ENCODE measurements at regions not wholly inside any gene's neighbourhood (a gene's known extent, or its start where the extent isn't known, plus 50 kb on each side); places are given as distances from the start of the nearest gene placed in this dataset.

DNA sequence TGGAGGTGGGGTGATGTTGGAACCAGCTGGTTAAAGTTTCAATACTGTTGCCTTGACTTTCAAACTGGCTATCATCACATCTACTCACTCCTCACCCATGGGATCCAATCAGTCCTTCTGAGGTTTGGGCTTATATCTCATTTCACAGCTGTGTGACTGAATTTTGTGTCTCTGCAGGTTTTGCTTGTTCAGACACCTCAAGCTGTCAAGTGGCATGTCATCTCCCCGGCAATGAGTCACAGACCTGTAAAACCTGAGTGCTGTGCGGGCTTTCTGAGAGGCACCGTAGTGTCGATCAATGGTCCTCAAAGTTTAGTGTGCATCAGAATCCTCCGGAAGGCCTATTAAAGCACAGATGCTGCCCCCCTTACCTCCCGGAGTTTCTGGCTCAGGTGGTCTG is 86.4 kb upstream of the RORA start:
- 0 out of 2 replicates have a peak, but pooled peaks cover 3% of the 10 kb centered on the region for H3K27me3 ChIP-seq (ENCODE audit: low read depth)
- H3K4me1 ChIP-seq, result no peaks in the 10 kb centered on the region
- DNase-seq (ENCODE audit: low spot score in 2 of 2), result no peak
- no peaks in the 10 kb centered on the region for H3K36me3 ChIP-seq (replicated peaks)
- H3K9me3 ChIP-seq, result peaks cover 5% of the 10 kb centered on the region; the same call in 1 of the 2 replicates
- H3K4me3 ChIP-seq, result no peak overlapping the region
- in situ Hi-C loops (cut with MboI; ENCODE audit: low sequenced_read_pairs), result no loop called here

DNA sequence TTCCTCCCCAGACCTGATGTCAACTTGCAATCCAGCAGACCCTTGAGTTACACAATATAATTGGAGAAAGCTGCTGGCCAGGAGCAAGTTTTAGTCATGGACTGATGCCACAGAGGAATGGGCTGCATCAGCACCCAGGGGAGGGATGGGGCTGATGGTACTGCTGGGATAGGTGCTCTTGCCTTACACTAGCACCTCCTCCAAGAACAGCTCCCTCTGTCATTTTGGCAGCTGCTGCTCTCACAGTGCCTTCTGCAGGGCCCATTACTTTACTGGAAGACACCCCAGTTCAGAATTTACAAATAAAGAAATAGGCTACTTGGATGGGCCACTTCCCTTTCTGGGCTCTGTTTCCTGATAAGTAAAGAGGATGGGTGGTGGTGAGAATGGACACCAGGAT is 85.3 kb upstream of the RORA start:
- Histone ChIP-seq H3K36me3 (replicated peaks) (no peaks in the 10 kb centered on the region), H3K9me3 (peaks cover 4% of the 10 kb centered on the region; the same call in 1 of the 2 replicates), H3K4me3 (no peak overlapping the region), H3K27me3 (ENCODE audit: low read depth) (0 out of 2 replicates have a peak, but pooled peaks cover 3% of the 10 kb centered on the region), H3K4me1 (no peaks in the 10 kb centered on the region)
- in situ Hi-C loops (cut with MboI; ENCODE audit: low sequenced_read_pairs), result no loop called here
- DNase-seq (ENCODE audit: low spot score in 2 of 2), result no peak

DNA sequence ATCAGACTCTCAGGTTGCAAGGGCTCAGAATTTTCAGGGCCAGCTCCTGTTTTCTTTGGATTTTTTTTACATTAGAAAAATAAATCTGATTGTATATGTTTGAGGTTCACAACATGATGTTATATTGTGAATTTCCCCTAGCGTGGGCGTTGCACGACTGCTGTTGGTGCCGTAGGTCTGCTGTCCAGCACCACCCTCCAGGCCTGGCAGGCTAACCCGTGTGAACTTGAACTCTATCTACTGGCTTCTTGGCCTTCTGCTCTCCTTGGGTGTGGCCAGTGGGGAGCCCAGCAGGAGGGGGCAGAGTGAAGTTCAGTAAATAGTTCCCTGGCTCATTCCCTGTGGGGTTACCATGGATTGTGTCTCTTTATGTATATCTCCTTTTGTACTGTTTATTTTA is 80.5 kb upstream of the RORA start:
- Histone ChIP-seq H3K4me1 (no peaks in the 10 kb centered on the region), H3K9me3 (no peaks in the 10 kb centered on the region), H3K27me3 (ENCODE audit: low read depth) (no peaks in the 10 kb centered on the region), H3K4me3 (no peak overlapping the region), H3K36me3 (replicated peaks) (no peaks in the 10 kb centered on the region)
- DNase-seq (ENCODE audit: low spot score in 2 of 2), result no peak
- in situ Hi-C loops (cut with MboI; ENCODE audit: low sequenced_read_pairs), result no loop called here

DNA sequence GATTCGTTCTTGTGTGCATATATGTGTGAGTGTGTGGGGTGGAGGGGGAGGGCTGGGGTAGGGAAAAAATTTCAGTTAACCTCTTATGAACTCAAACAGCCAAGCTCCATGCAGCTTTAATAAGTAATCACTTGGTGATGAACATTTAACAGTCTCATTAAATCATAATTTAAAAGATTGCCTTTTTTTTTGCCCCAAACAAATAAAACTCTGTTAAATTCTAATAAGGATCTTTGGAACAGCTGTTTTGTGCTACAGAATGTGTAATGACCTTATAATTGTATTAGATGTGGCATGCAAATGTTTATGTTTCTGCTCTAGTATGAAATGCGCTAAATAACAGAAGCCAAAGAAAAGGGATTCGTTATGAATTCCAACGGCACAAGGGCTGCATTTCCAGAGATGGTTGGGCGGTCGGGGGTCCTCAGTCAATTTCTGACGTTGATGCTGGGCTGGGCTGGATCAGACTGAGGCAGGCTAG is 80.0 kb upstream of the RORA start:
- no peaks in the 10 kb centered on the region for H3K4me1 ChIP-seq
- no peak for DNase-seq (ENCODE audit: low spot score in 2 of 2)
- H3K36me3 ChIP-seq (replicated peaks), result no peaks in the 10 kb centered on the region
- no peaks in the 10 kb centered on the region for H3K9me3 ChIP-seq
- in situ Hi-C loops (cut with MboI; ENCODE audit: low sequenced_read_pairs), result no loop called here
- no peaks in the 10 kb centered on the region for H3K27me3 ChIP-seq (ENCODE audit: low read depth)
- H3K4me3 ChIP-seq, result no peak overlapping the region

DNA sequence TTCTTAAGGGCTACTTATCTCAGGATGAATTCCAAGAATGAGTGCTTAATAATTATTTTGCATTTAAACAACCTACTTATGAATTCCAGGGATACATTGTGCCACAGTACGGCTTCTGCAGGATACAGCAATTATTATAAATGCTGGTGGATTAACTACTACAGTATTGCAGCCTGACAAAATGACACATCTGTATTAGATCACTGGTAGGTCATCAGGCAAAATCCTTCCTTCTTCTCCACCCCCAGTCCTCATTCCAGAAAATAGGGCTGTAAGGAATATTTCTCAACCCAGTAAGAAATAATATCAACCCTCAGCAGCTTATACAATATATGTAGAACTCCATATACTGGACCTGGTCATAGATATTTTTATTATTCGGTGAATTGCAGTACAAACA is 79.3 kb upstream of the RORA start:
- DNase-seq (ENCODE audit: low spot score in 2 of 2), result no peak
- H3K4me3 ChIP-seq, result no peak overlapping the region
- no peaks in the 10 kb centered on the region for H3K9me3 ChIP-seq
- H3K36me3 ChIP-seq (replicated peaks), result no peaks in the 10 kb centered on the region
- no peaks in the 10 kb centered on the region for H3K27me3 ChIP-seq (ENCODE audit: low read depth)
- in situ Hi-C loops (cut with MboI; ENCODE audit: low sequenced_read_pairs), result no loop called here
- H3K4me1 ChIP-seq, result no peaks in the 10 kb centered on the region

DNA sequence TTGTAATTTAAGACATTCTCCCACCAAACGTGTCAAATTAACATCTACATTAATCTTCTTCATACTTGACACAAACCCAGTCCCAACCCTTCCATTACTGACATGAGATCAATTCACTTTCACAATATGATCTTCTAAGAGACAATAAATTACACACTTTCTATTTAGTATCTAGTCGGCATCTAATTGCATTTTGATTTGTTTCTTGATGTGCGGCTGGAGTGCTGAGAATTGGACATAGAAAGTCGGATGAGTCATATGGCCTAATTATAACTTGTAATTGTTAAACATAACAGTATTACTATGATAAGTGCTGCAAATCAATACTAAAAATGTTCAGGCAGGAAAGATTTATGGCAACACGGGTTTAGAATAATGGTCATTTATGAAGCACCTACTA is 78.4 kb upstream of the RORA start:
- DNase-seq (ENCODE audit: low spot score in 2 of 2), result no peak
- Histone ChIP-seq H3K36me3 (replicated peaks) (no peaks in the 10 kb centered on the region), H3K4me3 (no peak overlapping the region), H3K4me1 (no peaks in the 10 kb centered on the region), H3K27me3 (ENCODE audit: low read depth) (no peaks in the 10 kb centered on the region), H3K9me3 (no peaks in the 10 kb centered on the region)
- in situ Hi-C loops (cut with MboI; ENCODE audit: low sequenced_read_pairs), result no loop called here

DNA sequence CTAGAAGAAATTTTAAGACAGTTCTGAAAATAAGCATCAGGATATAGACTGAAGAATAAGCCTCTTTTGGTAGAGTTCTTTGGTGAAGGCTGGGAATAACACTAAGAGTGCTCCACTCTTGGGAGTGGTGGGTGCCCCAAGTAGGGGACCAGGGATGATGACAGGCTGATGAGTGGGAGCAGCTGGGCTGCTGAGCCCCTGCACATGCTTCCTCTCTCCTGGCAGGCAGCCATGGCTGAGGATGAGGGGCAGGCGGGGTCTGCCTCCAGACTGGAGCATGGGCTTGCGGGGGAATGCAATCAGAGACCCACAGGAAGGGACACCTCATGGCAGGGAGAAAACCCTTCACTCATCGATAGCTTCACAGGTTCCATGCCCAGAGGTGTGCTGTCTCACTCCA is 72.6 kb upstream of the RORA start:
- H3K4me3 ChIP-seq, result no peak overlapping the region
- in situ Hi-C loops (cut with MboI; ENCODE audit: low sequenced_read_pairs), result no loop called here
- H3K9me3 ChIP-seq, result no peaks in the 10 kb centered on the region

DNA sequence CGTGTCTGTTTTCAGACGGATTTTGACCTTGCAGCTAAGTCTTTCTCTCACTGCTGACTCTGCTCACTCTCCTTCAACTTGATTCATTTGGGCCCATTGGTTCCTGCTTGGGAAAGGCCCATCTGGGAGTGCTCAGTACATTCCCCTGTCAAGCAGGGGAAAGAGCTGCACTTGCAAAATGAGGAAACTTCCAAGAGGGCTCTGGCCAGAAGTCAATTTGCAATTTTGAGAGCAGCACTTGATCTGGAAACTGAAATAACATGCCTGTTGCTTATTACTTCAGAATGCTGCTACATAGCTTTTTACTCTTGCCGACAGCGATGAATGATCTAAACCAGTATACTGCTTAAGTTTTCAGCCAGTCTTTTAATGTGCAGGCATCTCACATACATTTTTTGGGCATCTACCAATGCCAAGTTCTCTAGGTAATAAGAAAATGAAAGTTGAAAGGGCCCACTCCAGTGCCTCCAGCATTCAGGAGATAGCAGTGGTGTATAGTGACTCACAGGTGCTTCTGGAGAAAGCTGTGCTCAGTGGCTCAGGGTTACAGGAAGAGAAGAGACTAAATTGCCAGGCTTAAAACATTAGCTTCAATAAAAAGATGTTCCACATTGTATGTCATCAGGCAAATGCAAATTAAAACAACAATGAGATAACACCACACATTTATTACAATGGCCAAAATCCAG is 70.1 kb upstream of the RORA start:
- Histone ChIP-seq H3K27me3 (ENCODE audit: low read depth) (no peaks in the 10 kb centered on the region), H3K9me3 (no peaks in the 10 kb centered on the region), H3K4me3 (no peak overlapping the region), H3K36me3 (replicated peaks) (no peaks in the 10 kb centered on the region), H3K4me1 (no peaks in the 10 kb centered on the region)
- no peak for DNase-seq (ENCODE audit: low spot score in 2 of 2)
- in situ Hi-C loops (cut with MboI; ENCODE audit: low sequenced_read_pairs), result no loop called here

More for the DNA sequence above, 72.6 kb upstream of the RORA start:
- H3K4me1 ChIP-seq, result no peaks in the 10 kb centered on the region
- H3K27me3 ChIP-seq (ENCODE audit: low read depth), result no peaks in the 10 kb centered on the region
- no peak for DNase-seq (ENCODE audit: low spot score in 2 of 2)
- no peaks in the 10 kb centered on the region for H3K36me3 ChIP-seq (replicated peaks)

DNA sequence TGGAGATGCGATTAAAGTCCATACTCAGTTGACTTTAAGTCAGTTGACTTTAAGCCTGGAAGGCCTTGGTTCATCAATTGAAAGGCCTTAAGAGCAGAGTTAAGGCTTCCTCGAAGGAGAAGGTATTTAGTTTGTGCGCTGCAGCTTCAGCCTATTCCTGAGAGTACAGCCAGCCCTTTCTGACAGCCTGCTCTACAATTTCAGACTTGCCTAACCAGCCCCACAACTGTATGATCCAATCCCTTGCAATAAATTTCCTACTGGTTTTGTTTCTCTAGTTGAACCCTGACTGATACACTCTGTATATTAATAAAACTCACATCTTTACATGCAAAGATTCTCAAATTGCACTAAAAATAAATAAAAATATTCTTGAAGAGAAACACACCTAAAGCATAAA is 66.1 kb upstream of the RORA start:
- H3K4me3 ChIP-seq, result no peak overlapping the region
- no peak for DNase-seq (ENCODE audit: low spot score in 2 of 2)
- in situ Hi-C loops (cut with MboI; ENCODE audit: low sequenced_read_pairs), result no loop called here

DNA sequence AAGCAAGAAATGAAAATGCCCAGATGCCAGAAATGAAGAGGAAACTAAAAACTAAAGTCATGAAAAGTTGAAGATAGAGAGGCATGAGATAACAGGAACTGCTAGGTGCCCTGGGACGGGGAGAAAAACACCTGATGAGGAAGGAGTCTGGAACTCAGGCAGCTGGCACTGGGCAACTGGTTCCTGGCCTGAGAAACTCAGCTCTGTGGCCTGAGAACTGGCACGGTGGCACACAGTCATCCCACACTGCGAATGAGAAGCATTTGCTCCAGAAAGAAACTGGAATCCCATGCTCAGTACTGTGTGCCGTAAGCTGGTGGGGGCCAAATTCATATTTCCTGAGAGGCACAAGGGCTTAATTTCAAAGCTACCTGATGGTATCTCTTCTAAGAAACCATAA is 53.6 kb upstream of the RORA start:
- H3K4me3 ChIP-seq, result no peak overlapping the region
- H3K9me3 ChIP-seq, result no peaks in the 10 kb centered on the region
- DNase-seq (ENCODE audit: low spot score in 2 of 2), result no peak
- in situ Hi-C loops (cut with MboI; ENCODE audit: low sequenced_read_pairs), result no loop called here
- H3K4me1 ChIP-seq, result no peaks in the 10 kb centered on the region
- H3K27me3 ChIP-seq (ENCODE audit: low read depth), result no peaks in the 10 kb centered on the region
- H3K36me3 ChIP-seq (replicated peaks), result no peaks in the 10 kb centered on the region

More for the DNA sequence above, 66.1 kb upstream of the RORA start:
- Histone ChIP-seq H3K9me3 (no peaks in the 10 kb centered on the region; the same call in 1 of the 2 replicates), H3K36me3 (replicated peaks) (no peaks in the 10 kb centered on the region), H3K4me1 (no peaks in the 10 kb centered on the region), H3K27me3 (ENCODE audit: low read depth) (no peaks in the 10 kb centered on the region)

DNA sequence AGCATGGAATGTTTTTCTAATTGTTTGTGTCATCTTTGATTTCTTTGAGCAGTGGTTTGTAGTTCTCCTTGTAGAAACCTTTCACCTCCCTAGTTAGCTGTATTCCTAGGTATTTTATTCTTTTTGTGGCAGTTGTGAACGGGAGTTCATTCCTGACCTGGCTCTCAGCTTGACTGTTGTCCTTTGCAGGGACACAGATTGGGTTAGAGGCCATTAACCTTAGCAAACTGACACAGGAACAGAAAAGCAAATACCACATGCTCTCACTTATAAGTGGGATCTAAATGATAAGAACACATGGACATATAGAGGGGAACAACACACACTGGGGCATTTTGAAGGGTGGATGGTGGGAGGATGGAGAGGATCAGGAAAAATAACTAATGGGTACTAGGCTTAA is 52.2 kb upstream of the RORA start:
- no peaks in the 10 kb centered on the region for H3K4me1 ChIP-seq
- H3K36me3 ChIP-seq (replicated peaks), result no peaks in the 10 kb centered on the region
- DNase-seq (ENCODE audit: low spot score in 2 of 2), result no peak
- no peak overlapping the region for H3K4me3 ChIP-seq
- no peaks in the 10 kb centered on the region for H3K27me3 ChIP-seq (ENCODE audit: low read depth)
- in situ Hi-C loops (cut with MboI; ENCODE audit: low sequenced_read_pairs), result no loop called here
- no peaks in the 10 kb centered on the region for H3K9me3 ChIP-seq
